PC-9 (cell line): ENCODE measurements at regions not wholly inside any gene's neighbourhood (a gene's known extent, or its start where the extent isn't known, plus 50 kb on each side); places are given as distances from the start of the nearest gene placed in this dataset.
"Not testable (repeated sequence)": the region's sequence is repeated elsewhere in the genome, so short reads cannot be mapped to it uniquely, and the experiment has no call there.

Experiments
- BruUV-seq: library from RNA; stranded (reverse); fragments of 400-500 nt; replicated peaks from 2 replicates; lab custom pipeline; 2021; lab: Mats Ljungman, UMichigan
- CTCF ChIA-PET: fragments of 300-600 bp; sonication (Branson Sonifier 250); formaldehyde crosslinking; loops from one replicate; lab custom pipeline; 2022; ENCODE audit warnings: antibody characterized with exemption; lab: Charles Lee
- POLR2A ChIA-PET: fragments of 300-600 bp; sonication (Branson Sonifier 250); formaldehyde crosslinking; loops from one replicate; lab custom pipeline; 2022; ENCODE audit warnings: antibody characterized with exemption; ENCODE audit not compliant: unreplicated experiment; lab: Charles Lee
- DNase-seq, 2 experiments: peaks; one replicate each; pipeline versions ENCODE4 v3.0.0 to v3.0.0-alpha.2; 2015 to 2022; ENCODE audit warnings: mixed read lengths in 1 of 2
- H2AFZ ChIP-seq: fragments of 200-600 bp; sonication (generic); 2 replicates; pipeline ENCODE4 v1.8.1; 2017; ENCODE audit warnings: antibody characterized with exemption
- H3F3A ChIP-seq: fragments of 200-600 bp; sonication (generic); 2 replicates; pipeline ENCODE4 v1.8.1; 2017; ENCODE audit warnings: antibody characterized with exemption, mild to moderate bottlenecking, low read depth; ENCODE audit not compliant: insufficient read depth
- H3K27ac ChIP-seq: fragments of 200-600 bp; sonication (generic); 2 replicates; pipeline ENCODE4 v1.6.1; 2016; ENCODE audit warnings: mixed run types
- H3K27me3 ChIP-seq: fragments of 200-600 bp; sonication (generic); 2 replicates; pipeline ENCODE4 v1.6.1; 2016; ENCODE audit warnings: low read depth, mixed run types; ENCODE audit not compliant: insufficient read depth
- H3K36me3 ChIP-seq: fragments of 200-600 bp; sonication (generic); 2 replicates; pipeline ENCODE4 v1.6.1; 2016; ENCODE audit warnings: low read depth, mixed run types
- H3K4me1 ChIP-seq: fragments of 200-600 bp; sonication (generic); replicated peaks from 2 replicates; pipeline ENCODE4 v1.6.1; 2016; ENCODE audit warnings: mixed run types; ENCODE audit not compliant: insufficient read depth
- H3K4me2 ChIP-seq: fragments of 200-600 bp; sonication (generic); 2 replicates; pipeline ENCODE4 v1.6.1; 2017; ENCODE audit warnings: mixed run types
- H3K4me3 ChIP-seq: fragments of 200-600 bp; sonication (generic); 2 replicates; pipeline ENCODE4 v1.6.1; 2016; ENCODE audit warnings: mixed run types
- H3K79me2 ChIP-seq: fragments of 200-600 bp; sonication (generic); 2 replicates; pipeline ENCODE4 v1.6.1; 2017; ENCODE audit warnings: low read depth, mixed run types
- H3K9me2 ChIP-seq: fragments of 200-600 bp; sonication (generic); 2 replicates; pipeline ENCODE4 v1.8.1; 2017; ENCODE audit warnings: mild to moderate bottlenecking; ENCODE audit not compliant: insufficient read depth
- H3K9me3 ChIP-seq: fragments of 200-600 bp; sonication (generic); 2 replicates; pipeline ENCODE4 v1.8.1; 2016; ENCODE audit warnings: low read depth; ENCODE audit not compliant: insufficient read depth
- H4K20me1 ChIP-seq: fragments of 200-600 bp; sonication (generic); 2 replicates; pipeline ENCODE4 v1.8.1; 2017; ENCODE audit not compliant: insufficient read depth
- CTCF ChIP-seq: fragments of 200-600 bp; sonication (generic); conservative IDR thresholded peaks from 2 replicates; pipeline ENCODE4 v1.6.1; 2017; ENCODE audit warnings: mixed run types, antibody characterized with exemption, mild to moderate bottlenecking, moderate library complexity
- EZH2 ChIP-seq: fragments of 200-600 bp; sonication (generic); IDR thresholded peaks from 2 replicates; pipeline ENCODE4 v1.8.0; 2017; ENCODE audit warnings: antibody characterized with exemption, low read depth
- intact Hi-C: fragments of 100-400 bp; cut with micrococcal nuclease; formaldehyde crosslinking; loops from one replicate; pipeline ENCODE4 v1.10.0; 2022; ENCODE audit not compliant: unreplicated experiment

GRCh38 chr17:62134397-62134796 lies 69.3 kb upstream of the MED13 start:
- no TSS peak for BruUV-seq
- no peaks in the 10 kb centered on the region for H3K9me2 ChIP-seq
- no peaks in the 10 kb centered on the region for H4K20me1 ChIP-seq
- no peak overlapping the region for H2AFZ ChIP-seq
- H3K4me2 ChIP-seq: no peak overlapping the region
- no peaks in the 10 kb centered on the region for H3K4me1 ChIP-seq
- H3K4me3 ChIP-seq: no peak overlapping the region
- no peak for DNase-seq
- intact Hi-C loops: no loop called here
- no peak overlapping the region for H3K27ac ChIP-seq
- ChIA-PET POLR2A (no interaction called here), CTCF (no interaction called here)
- H3F3A ChIP-seq: no peaks in the 10 kb centered on the region
- no peaks in the 10 kb centered on the region for H3K36me3 ChIP-seq
- H3K79me2 ChIP-seq: no peaks in the 10 kb centered on the region
- H3K27me3 ChIP-seq: no peaks in the 10 kb centered on the region
- H3K9me3 ChIP-seq: no peaks in the 10 kb centered on the region
- TF ChIP-seq CTCF: no peak
- TF ChIP-seq EZH2: no peak

GRCh38 chr17:62131271-62131670 lies 66.2 kb upstream of the MED13 start:
- H4K20me1 ChIP-seq, H3K36me3 ChIP-seq, H2AFZ ChIP-seq, H3K9me3 ChIP-seq, H3K27me3 ChIP-seq, BruUV-seq, DNase-seq, H3K27ac ChIP-seq, CTCF ChIA-PET, H3F3A ChIP-seq, POLR2A ChIA-PET, H3K4me1 ChIP-seq, intact Hi-C loops, H3K79me2 ChIP-seq, H3K4me3 ChIP-seq, H3K9me2 ChIP-seq, H3K4me2 ChIP-seq: not testable (repeated sequence)

GRCh38 chr17:62130739-62131138 lies 65.7 kb upstream of the MED13 start:
- no peaks in the 10 kb centered on the region for H3F3A ChIP-seq
- no peak overlapping the region for H3K27ac ChIP-seq
- no peaks in the 10 kb centered on the region for H4K20me1 ChIP-seq
- no peak overlapping the region for H3K4me2 ChIP-seq
- intact Hi-C loops: no loop called here
- no peaks in the 10 kb centered on the region for H3K36me3 ChIP-seq
- H3K79me2 ChIP-seq: no peaks in the 10 kb centered on the region
- H3K4me3 ChIP-seq: no peak overlapping the region
- H3K4me1 ChIP-seq: no peaks in the 10 kb centered on the region
- no peaks in the 10 kb centered on the region for H3K9me3 ChIP-seq
- no TSS peak for BruUV-seq
- DNase-seq: no peak
- H3K27me3 ChIP-seq: no peaks in the 10 kb centered on the region
- no peaks in the 10 kb centered on the region for H3K9me2 ChIP-seq
- POLR2A ChIA-PET: no interaction called here
- no peak for TF ChIP-seq EZH2
- no peak for TF ChIP-seq CTCF
- CTCF ChIA-PET: no interaction called here
- H2AFZ ChIP-seq: no peak overlapping the region

- Histone ChIP-seq H3K9me3 (no peaks in the 10 kb centered on the region), H4K20me1 (no peaks in the 10 kb centered on the region), H3K27ac (no peak overlapping the region), H3K4me2 (no peak overlapping the region), H3K4me1 (no peaks in the 10 kb centered on the region), H3K79me2 (no peaks in the 10 kb centered on the region), H2AFZ (no peak overlapping the region), H3K27me3 (no peaks in the 10 kb centered on the region), H3K36me3 (no peaks in the 10 kb centered on the region), H3F3A (no peaks in the 10 kb centered on the region), H3K4me3 (no peak overlapping the region), H3K9me2 (no peaks in the 10 kb centered on the region)
- ChIA-PET POLR2A (no interaction called here), CTCF (interaction anchor here (0.6 kb wide), 1 partner anchor 85 kb away, joined by 7 read pairs; no protein-coding TSS in a partner anchor)
- BruUV-seq: no TSS peak
- DNase-seq: no peak
- TF ChIP-seq EZH2 (no peak), CTCF (no peak)
- intact Hi-C loops: no loop called here
Observed at GRCh38 chr17:62126292-62126691, 61.2 kb upstream of the MED13 start.
